Choroid plexus epithelial cell (primary cell): ENCODE measurements at regions not wholly inside any gene's neighbourhood (a gene's known extent, or its start where the extent isn't known, plus 50 kb on each side); places are given as distances from the start of the nearest gene placed in this dataset.
"Not testable (repeated sequence)": the region's sequence is repeated elsewhere in the genome, so short reads cannot be mapped to it uniquely, and the experiment has no call there.

Experiments
- DNase-seq: peaks from one replicate; pipeline ENCODE4 v3.0.0-alpha.2; 2010; ENCODE audit warnings: low read depth
- H3K4me3 ChIP-seq: 2 replicates; pipeline ENCODE4 v1.5.1; 2011; ENCODE audit warnings: low read depth, mild to moderate bottlenecking, control low read depth, low read length, moderate library complexity
- TF ChIP-seq, protein P1 (sequence below): conservative IDR thresholded peaks from 2 replicates; pipeline ENCODE4 v1.5.1; 2011; ENCODE audit warnings: low read depth, mild to moderate bottlenecking, control low read depth, inconsistent platforms, low read length, moderate library complexity

DNA sequence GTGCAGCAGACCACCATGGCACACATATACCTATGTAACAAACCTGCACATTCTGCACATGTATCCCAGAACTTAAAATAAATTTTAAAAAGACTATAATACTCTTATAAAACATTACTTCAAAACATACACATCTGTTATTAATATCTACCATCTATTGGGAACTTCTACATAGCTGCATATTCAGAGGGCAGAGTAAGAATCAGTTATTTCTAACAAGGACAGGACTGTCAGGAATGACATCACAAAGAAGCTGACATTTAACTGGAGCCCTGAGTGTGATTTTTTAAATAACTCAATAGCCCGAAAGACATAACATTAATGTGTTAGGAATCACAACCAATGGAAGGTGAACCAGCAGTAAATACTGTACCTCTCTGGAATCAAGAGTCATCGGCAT is 276.7 kb upstream of the ECI2 start:
- DNase-seq, result no peak
- H3K4me3 ChIP-seq, result no peak overlapping the region
- TF ChIP-seq, protein P1, sequence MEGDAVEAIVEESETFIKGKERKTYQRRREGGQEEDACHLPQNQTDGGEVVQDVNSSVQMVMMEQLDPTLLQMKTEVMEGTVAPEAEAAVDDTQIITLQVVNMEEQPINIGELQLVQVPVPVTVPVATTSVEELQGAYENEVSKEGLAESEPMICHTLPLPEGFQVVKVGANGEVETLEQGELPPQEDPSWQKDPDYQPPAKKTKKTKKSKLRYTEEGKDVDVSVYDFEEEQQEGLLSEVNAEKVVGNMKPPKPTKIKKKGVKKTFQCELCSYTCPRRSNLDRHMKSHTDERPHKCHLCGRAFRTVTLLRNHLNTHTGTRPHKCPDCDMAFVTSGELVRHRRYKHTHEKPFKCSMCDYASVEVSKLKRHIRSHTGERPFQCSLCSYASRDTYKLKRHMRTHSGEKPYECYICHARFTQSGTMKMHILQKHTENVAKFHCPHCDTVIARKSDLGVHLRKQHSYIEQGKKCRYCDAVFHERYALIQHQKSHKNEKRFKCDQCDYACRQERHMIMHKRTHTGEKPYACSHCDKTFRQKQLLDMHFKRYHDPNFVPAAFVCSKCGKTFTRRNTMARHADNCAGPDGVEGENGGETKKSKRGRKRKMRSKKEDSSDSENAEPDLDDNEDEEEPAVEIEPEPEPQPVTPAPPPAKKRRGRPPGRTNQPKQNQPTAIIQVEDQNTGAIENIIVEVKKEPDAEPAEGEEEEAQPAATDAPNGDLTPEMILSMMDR, result no peak

DNA sequence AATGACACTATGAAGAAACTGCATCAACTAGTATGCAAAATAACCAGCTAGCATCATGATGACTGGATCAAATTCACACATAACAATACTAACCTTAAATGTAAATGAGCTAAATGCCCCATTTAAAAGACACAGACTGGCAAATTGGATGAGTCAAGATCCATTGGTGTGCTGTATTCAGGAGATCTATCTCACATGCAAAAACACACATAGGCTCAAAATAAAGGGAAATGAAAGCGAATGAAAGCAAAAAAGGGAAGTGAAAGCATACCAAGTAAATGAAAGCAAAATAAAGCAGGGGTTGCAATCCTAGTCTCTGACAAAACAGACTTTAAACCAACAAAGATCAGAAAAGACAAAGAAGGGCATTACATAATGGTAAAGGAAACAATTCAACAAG is 272.3 kb upstream of the ECI2 start:
- H3K4me3 ChIP-seq, DNase-seq: not testable (repeated sequence)

DNA sequence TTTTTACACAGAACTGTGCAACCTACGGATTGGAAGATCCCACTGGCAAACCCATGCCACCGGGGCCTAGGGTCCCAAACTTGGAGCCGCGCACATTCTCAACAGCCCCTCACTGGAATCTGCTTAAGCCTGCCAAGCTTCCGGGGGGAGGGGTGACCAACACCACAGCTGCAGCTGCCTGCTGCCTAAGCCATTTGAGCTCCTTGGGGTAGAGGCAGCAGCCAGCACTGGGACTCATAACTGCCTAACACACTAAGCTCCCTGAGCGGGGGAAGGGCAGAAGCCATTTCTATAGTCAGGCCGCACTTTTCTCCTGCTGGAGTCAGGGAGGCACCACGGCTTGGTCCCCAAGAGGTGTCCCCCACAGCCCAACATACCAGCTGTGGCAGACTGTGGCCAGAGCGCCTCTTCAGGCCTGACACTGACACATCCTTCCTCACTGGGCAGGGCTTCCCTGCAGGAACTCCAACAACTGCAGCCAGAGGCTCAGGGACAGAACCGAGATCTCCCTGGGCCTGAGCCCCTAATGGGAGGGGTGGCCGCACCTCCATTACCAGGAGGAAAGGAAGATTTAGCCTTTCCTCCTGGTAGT is 270.3 kb upstream of the ECI2 start:
- TF ChIP-seq, protein P1, result no peak
- no peak for DNase-seq
- no peak overlapping the region for H3K4me3 ChIP-seq

DNA sequence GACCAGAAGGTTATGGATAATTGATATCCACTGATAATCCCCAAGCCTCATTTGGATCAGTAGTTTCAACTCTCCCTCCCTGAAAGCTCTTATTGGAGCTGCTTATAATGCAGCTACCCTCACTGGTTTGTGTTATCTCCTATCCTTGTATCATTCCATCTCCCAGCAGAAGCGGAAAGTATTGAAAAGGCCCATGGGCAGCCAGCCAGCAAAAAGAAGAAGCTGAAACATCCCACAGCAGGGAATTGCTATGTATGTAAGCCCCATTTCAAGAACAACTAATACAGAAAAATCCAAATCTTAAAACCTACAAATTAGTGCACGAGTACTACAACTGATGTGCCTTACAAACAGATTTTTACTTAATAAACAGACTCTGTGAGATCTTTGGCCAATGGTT is 269.0 kb upstream of the ECI2 start:
- peak; percentile 66 for DNase-seq
- TF ChIP-seq, protein P1, result no peak
- H3K4me3 ChIP-seq, result no peak overlapping the region

DNA sequence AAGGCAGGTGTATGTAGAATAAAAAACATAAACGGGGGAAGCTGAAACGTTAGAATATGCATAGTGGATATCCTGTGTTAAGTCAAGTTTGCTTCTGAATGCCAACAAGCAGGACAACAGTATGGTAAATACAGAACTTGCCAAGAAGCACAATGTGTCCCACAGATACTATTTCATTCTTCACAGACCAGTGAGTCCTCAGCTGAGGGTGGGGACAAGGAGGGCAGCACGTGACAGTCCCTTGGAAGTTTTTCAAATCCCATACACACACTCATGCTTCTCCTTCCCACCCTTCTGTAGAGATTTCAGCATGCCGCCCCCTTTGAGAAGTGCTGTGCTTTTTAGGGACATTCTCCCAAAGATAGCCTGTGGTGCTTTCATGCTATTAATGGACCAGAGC is 268.5 kb upstream of the ECI2 start:
- H3K4me3 ChIP-seq, result no peak overlapping the region
- DNase-seq, result no peak
- TF ChIP-seq, protein P1, result no peak

DNA sequence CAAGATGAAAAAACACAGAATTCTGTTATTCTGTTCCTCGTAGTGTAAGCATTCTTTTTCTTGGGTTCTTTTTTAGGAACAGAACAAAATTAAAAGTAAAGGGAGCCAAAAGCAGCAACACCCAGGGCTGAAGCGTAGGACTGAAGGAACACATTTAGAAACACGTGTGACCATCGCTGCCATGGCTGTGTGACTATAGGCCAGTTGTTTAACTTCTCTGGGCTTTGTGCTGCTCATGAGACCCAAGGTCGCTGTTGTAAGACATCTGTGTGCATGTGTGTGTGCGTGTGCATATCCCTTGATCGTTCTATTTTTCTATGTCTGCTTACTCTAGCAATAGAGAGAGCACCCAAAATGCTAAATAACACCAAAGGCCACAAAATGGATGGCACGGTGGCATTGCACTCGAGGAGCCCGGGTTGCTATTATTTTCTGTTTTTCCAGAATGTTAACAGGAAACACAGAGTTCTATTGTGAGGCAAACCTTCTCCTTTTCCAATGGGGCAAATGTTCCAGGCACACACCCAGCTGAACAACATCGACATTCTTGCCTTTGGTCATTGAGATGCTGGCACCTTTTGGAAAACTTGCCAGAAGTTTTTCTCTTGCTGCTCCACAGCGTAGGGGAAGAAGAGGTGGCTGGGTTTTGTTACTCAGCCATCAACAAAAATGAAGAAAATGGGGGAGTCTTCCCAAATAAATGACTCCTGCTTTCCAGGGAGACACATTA is 267.8 kb upstream of the ECI2 start:
- DNase-seq, result no peak
- TF ChIP-seq, protein P1, result no peak
- no peak overlapping the region for H3K4me3 ChIP-seq

DNA sequence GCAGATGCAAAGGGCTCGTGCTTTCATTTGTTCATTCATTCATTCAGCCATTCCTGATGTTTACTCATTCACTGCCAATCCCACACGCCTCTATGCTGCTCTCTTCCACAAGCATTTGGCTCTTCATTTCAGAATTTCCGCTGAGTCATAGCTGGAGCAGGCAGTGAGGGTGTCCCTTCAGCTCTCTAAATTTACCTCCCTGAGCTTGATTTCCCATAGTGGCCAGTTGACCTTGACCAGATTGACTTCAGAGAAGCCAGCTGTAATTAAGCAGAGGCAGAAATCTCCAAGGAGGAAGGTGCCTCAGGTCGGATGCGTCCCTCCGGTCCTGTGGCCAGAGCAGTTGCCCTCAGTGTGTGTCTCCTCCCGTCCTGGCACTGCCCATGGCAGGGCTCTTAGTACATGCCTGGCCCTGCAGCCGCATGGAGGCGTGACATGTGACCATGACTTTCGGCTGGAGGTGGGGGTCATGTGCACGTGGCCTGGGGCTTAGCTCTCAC is 267.2 kb upstream of the ECI2 start:
- TF ChIP-seq, protein P1, result no peak
- DNase-seq, result peak; percentile 84
- H3K4me3 ChIP-seq, result no peak overlapping the region
